ENCODE measurements at regions not wholly inside any gene's neighbourhood (a gene's known extent, or its start where the extent isn't known, plus 50 kb on each side); places are given as distances from the start of the nearest gene placed in this dataset.
"Not testable (repeated sequence)": the region's sequence is repeated elsewhere in the genome, so short reads cannot be mapped to it uniquely, and the experiment has no call there.

DNA sequence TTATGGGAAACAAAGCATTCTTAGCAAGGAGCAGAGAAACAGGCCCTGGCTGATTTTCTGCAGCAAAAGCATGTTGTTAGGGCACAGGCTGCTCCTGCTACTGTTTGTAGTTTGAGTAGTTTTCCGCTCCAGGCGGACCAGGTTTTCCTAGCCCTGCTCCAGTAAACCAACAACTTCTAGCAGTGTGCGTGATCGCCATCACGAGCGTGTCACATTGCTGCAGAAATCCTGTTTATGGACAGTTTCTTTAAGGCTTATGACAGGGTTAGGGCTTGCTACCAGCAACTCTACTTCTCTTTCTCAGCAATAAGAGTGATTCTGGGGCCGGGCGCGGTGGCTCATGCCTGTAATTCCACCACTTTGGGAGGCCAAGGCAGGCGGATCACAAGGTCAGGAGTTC lies 803.9 kb upstream of the CDH10 start:
- DNase-seq = no peak

DNA sequence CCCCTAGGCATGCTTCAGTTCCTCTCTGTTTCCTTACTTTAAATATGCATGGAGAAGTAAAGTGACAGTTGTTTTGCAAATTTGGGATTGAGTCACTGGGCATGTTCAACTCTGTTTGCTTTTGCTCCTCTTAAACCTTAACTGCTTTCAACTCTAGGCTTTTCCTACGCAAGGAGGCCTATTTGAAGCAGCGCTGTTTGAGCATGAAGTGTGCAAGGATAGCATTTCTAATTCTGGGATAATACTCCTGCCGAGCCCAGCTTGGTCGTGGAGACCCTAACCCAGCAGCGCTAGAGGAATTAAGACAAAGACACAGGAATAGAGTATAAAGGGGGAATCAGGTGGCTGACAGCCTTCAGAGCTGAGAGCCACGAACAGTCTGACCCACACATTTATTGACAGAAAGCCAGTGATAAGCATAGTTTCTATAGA lies 803.4 kb upstream of the CDH10 start:
- DNase-seq = no peak

DNA sequence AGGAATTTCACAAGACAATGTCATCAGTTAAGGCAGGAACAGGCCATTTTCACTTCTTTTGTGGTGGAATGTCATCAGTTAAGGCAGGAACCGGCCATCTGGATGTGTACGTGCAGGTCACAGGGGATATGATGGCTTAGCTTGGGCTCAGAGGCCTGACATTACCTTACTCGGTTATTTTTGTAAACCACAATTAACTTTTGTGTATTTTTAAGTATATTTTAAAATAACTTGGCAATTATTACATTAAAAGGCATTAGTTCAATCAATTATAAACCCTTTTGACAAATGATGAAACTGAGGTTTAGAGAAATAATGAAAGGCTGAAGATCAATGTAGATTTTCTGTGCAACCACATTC lies 801.3 kb upstream of the CDH10 start:
- not testable (repeated sequence) for DNase-seq

DNA sequence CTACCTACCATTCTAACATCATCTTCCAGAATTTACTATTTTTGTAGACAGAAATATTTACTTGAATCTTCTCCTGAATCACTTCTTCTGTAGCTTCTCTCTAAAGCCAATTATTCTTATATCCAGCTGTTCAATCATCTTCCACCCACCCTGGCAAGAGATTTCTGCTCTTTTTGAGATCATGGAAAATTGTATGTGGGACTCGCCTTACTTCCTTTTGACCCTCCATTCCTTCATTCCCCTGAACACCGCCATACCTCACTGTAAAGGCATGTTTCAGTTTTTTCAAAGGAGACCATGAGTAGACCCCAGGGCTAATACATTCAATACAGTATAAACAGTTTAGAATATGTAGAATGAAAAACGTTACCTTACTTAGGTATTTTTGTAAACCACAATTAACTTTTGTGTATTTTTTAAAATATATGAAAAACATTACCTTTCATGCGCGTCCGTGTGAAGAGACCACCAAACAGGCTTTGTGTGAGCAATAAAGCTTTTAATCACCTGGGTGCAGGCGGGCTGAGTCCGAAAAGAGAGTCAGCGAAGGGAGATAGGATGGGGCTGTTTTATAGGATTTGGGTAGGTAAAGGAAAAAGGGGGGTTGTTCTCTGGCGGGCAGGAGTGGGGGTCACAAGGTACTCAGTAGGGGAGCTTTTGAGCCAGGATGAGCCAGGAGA lies 800.7 kb upstream of the CDH10 start:
- DNase-seq = not testable (repeated sequence)

DNA sequence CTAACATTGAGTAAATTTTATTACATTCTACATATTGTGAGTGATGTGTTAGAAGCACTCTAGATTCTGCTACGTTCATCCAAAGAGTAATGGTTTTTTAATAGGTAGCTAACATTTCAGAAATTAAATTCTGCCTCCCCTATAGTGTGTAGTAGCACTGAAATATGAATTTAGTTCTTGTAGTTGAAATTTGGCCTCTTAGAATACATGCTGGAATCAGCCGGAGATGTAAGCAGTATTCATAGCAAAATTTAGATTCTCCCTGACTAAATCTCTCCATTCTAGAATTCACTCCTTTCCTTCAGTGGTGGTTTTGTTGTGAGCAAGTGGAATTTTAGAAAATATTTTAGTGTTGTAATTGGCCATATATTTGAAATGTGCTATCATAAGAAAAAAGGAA lies 799.9 kb upstream of the CDH10 start:
- DNase-seq = no peak

DNA sequence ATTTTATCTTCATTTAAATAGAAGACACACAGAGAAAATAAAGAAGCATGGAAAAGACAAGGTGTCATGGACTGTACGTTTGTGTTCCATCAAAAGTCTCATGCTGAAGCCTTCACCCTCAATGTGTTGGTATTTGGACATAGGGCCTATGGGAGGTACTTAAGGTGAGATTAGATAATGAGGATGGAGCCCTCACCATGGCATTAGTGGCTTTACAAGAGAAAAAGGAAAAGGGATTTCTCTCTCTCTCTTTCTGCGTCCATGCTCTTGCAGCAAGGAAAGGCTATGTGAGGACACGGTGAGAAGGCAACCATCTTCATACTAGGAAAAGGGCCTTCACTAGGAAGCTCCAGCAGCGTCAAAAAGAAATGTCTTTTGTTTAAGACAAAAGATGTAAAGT lies 797.0 kb upstream of the CDH10 start:
- DNase-seq = no peak

DNA sequence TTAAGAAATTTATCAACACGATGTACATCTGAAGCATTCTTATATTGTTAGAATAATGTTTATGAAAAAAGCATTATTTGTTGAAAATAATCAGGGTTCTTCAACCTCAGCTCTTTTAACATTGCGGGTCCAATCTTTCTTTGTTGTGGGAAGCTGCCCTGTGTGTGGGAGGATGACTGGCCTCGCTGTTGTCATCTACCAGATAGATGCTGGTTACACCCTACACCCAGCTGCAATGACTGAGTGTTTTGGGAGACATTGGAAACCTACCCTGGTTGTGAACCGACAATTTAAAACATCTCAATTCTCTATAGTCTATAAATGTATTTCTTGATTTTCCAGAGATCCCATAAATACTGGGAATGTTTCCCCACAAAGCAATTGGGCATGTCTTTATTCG lies 794.2 kb upstream of the CDH10 start:
- DNase-seq = no peak

DNA sequence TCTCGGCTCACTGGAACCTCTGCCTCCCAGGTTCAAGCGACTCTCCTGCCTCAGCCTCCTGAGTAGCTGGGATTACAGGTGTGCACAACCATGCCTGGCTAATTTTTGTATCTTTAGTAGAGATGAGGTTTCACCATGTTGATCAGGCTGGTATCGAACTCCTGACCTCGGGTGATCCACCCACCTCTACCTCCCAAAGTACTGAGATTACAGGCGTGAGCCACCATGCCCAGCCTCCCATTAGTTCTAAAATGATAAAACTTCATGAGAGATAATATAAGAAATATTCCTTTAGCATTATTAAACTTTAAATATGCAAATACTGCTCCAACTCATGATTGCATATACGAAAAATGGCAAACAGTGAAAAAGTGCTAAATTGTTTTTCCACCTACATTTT lies 793.6 kb upstream of the CDH10 start:
- not testable (repeated sequence) for DNase-seq

DNA sequence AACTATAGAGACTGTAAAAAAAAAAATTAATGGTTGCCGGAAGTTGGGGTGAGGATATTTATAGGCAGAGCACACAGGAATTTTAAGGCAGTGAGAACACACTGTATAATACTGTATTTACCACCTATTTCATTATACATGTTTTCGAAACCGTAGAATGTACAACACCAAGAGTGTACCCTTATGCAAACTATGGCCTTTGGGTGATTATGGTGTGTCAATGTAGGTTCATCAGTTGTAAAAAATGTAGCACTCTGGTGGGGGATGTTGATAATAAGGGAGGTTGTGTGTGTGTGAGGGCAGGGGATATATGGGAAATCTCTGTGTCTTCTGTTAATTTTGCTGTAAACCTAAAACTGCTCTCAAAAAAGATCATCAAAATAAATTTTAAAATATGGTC lies 791.7 kb upstream of the CDH10 start:
- no peak for DNase-seq

DNA sequence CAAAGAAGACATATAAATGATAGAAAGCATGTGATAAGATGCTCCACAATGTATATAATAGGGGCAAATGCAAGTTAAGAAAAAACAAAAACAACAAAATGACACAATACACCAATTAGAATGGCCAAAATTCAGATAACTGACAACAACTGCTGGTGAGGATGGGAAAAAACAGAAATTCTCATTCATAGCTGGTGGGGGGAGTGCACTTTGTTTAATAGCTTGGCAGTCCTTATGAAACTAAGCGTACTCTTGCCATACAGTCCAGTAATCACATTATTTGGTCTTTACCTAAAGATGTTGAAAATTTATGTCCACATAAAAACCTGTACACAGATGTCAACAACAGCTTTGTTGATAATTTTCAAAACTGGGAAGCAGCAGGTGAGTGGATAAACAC lies 791.1 kb upstream of the CDH10 start:
- no peak for DNase-seq

DNA sequence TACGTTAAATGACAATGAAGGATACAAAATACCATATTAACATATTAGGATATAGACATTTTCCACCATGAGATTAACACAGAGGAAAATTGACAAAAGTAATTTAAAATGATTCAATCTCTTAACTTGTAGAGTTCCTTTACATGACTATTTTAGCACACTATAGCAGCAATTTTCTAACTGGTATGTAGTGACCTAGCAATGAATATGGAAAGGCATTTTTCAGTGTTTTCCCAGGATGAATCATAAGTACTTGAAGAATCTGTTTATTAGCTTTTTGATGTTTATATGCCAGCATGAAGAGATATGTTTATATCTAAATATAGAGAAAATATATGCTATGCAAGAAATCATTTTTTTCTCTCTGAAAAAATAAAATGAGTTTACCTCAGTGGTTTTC lies 782.5 kb upstream of the CDH10 start:
- DNase-seq = no peak

DNA sequence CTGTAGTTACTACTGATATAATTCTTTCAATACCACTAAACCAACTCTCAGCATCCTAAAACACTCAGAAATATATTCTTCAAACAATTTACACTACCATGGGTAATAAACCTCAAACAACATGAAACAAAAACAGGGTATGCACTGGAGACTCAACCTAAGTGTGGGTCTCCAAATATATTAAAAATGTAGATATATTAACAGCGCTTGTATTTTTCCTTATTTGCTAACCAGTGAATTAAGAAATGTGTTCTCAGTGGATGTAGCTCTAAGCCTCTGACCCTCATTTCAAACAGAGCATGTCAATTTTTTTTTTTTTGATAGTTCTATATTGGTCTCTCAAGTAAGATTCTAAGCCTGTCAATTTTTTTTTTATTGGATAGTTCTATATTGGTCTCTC lies 778.5 kb upstream of the CDH10 start:
- DNase-seq = no peak

DNA sequence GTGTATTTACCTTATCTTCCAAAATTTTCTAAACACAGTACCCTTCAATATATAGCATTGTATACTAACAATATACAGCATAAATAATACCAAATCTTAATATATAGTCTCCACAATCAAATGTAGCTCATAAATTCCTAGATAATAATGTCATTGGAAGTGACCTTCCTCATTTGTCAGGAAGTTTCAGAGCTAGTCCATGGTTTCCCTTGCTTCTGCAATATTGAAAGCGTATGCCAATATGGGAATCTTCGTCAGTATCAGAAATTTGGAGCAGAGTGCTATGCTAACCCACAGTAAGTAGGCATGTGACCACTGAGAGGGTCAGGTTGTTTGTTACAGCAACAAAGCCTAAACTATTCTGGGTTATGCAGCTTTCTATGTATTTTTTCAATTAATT lies 774.9 kb upstream of the CDH10 start:
- DNase-seq = no peak

DNA sequence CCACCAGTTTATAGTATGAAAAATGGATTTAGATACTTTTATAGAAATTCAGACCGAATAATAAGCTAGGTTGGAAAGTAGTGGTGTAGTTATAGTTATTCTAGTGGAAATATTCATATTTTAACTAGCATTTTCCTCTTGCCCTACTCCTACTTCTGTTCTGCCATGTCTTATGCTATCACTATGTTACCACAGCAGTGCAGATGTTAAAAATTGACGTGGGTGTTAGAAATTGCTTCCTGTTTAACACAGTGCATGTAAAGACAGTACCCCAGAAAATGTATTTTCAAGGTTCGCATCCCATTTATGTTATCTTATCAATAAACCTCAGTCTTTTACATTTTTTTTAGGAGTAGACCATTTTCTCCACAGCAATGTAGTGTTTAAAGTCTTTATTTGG lies 774.2 kb upstream of the CDH10 start:
- no peak for DNase-seq

DNA sequence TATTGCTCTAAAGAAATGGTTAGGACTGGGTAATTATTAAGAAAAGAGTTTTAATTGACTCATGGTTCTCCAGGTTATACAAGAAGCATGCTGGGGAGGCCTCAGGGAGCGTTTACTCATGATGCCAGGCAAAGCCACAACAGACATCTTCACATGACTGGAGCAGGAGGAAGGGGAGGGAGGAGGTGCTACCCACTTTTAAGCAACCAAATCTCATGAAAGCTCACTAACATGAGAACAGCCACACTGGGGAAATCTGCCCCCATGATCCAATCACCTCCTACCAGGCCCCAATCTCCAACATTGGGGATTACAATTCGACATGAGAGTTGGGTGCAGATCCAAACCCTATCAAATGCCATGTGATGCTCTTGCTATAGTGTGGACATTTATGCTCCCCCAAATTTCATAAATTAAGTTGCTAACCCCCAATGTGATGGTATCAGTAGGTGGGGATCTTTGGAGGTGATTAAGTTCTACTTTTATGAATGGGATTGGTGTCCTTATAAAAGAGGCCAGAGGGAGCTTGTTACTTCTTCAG lies 773.6 kb upstream of the CDH10 start:
- DNase-seq = no peak

DNA sequence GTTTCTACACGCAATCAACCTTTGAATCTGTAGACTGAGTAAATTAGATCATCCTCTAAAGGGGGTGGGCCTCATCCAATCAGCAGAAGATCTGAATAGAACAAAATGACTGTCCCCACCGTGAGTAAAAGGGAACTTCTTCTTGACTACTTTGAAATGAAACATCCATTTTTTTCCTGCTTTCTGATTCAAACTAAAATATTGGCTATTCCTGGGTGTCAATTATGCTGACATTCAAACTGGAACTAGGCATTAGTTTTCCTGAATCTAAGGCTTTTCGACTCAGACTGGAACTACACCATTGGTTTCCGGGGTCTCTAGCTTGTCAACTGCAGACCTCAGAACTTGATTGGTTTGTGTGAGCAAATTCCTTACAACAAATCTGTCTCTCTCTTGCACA lies 772.2 kb upstream of the CDH10 start:
- DNase-seq = no peak

DNA sequence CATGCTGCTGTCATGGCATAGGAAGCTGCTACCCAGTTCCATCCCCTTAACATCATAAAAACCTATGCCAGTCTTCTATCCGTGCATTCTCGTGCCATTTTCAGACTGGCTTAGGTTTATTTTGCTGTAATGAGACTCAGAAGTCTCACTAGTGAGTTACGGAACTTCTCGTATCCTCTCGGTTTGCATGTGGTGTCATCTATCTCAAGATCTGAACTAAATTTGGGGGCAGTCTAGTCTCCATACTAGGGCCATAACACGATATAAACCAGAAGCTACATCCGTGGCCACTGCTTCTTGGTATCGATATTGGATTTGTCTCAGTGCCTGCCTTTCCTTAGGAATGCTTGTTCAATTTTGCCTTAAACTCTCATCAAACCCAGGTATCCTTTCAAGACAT lies 771.2 kb upstream of the CDH10 start:
- no peak for DNase-seq

DNA sequence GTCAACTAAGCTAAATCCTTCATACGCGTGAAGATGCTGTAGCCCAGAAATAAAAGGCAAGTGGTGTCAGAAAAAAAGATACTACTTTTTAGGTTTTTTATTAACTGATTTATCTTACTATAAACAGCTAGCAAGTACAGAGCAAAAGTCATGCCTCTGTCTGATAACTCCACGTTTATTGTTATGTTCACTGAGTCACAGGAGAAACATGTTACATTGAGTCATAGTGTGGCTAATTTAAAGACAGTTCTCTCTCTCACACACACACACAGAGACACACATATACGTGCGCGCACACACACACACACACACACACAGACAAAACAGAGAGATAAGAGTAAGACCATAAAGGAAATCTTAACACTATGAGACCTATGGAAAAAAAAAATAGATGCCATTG lies 770.0 kb upstream of the CDH10 start:
- DNase-seq = no peak

DNA sequence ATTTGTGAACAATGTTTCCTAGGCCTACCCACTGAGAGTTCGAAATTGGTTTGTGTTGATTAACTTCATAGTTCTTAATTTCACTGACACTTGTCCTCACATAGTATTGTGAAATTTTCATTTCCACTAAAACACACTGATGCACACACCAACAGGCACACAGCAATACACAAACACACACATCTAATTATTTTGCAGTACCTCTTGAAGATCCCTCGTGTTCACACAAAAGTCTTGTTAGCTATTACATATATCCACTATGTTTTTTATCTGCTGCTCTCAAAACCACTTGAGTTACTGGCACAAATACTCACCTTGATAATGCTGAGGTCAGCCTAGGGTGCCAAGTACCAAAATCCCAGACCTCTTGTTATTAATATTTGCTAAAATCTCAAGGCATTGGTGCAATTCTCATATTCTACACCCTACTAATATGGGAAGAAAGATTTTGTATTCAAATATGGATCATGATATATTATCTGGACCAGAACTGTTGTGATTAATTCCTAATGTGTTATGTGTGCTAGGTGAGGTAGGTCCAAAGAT lies 767.4 kb upstream of the CDH10 start:
- no peak for DNase-seq

DNA sequence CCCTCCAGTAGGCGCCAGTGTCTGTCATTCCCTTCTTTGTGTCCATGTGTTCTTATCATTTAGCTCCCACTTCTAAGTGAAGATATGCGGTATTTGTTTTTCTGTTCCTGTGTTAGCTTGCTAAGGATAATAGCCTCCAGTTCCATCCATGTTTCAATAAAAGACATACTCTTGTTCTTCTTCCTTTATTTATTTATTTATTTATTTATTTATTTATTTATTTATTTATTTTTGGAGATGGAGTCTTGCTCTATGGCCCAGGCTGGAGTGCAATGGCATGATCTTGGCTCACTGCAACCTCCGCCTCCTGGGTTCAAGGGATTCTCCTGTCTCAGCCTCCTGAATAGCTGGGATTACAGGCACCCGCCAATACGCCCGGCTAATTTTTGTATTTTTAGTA lies 762.6 kb upstream of the CDH10 start:
- not testable (repeated sequence) for DNase-seq

DNA sequence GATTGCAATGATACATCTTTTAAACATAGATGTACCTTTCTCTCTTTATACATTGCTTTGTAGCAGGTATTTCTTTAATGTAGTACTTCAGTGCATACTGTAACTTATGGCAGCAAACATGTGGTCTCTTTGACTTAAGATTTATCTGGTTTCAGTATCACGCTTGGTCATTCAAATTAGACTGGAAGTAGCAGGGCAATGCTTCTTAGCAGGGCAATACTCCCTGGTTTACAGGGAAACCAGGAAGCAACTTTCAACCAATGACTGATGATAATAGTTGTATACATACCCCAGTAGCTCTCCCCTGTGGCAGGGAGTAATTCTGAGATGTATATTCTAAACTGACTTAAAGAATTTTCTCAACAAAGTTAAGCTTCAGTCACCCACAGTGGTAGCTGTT lies 761.1 kb upstream of the CDH10 start:
- DNase-seq = no peak

DNA sequence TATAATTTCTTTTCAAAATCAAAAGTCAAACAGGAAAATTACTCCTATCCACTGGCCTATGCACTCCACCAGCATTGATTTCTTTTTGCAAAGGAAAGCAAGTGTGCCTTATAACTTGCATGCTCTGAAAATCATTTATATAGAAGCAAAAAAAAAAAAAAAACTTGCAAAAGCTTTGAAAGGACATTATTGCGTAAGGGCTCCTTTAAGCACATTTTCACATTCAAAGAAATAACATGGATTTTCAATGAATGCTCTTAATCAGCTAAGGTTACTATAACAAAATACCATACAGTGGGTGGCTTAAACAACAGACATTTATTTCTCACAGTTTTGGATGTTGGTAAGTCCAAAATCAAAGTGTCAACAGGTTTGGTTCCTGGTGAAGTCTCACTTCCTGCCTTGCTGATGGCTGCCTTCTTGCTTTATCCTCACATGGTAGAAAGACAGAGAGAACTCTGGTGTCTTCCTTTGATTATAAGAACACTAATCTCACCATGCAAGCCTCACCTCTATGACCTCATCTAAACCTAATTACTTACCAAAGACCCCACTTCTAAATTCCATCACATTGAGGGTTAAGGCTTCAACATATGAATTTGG lies 755.2 kb upstream of the CDH10 start:
- DNase-seq = no peak

DNA sequence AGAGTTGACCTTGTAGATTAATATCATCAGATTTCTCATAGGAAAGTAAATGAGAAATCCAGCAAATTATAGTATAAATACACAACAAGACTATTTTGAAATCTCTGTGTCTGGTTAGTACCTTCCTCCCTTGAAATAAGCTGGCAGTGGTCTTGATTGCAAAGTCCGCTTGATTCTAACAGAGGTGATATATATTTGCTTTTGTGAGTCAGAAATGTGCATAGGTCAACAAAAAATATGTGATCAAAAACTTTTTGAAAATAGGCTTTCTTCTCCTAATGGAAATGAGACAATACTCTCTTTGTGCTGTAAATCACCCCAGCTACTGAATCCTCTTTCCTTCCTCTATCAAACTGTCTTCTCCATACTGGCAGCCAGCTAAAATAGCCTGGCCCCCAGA lies 749.2 kb upstream of the CDH10 start:
- DNase-seq = no peak

DNA sequence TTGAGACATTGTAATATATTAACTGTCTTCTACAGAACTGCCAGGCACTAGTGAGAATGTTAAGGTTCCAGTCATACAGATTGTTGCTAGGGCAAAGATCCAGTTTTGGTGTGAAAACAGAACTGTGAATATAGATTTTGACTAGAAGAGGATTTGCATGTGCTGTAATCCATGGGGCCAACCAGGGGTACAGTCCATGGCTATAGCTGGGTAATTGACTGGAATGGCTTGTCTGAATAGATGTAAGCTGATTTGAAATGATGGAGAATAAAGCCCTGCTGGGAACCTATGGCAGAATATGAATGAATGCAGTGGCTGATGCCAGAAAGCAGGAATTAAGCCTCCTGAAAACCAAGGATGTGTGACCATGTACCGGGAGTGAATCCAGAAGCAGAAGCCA lies 748.5 kb upstream of the CDH10 start:
- DNase-seq = no peak

DNA sequence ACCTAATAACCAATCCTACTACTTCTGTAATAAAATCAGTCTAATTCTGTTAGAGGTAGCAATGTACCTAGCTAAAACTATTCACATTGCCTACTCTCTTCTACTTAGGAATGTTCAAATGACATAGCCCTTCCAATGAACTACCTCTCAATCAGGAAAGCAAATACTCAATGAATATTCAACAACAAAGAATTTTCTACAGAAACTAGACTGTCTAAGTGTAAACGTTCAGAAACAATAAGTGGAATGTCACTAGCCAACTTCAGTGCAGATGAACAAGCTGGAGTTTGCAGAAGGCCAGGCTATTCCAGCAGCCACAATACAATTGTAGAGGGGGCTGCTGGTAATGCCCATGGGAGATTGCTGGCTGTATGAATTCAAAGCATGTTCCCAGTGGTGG lies 743.2 kb upstream of the CDH10 start:
- DNase-seq = no peak
